Esophagus squamous epithelium (tissue), 4 donors: ENCODE measurements at regions not wholly inside any gene's neighbourhood (a gene's known extent, or its start where the extent isn't known, plus 50 kb on each side); places are given as distances from the start of the nearest gene placed in this dataset.

Experiments
- CTCF ChIP-seq, 6 experiments: fragments of 450-650 bp in 4 of 6; fragments of 200-600 bp in 2 of 6; sonication (generic) in 2 of 6; IDR thresholded peaks; one replicate each; pipeline ENCODE4 v1.5.1; 2016 to 2019; ENCODE audit warnings: antibody characterized with exemption in 6 of 6, mild to moderate bottlenecking in 4 of 6, moderate library complexity in 4 of 6
- POLR2A ChIP-seq, 4 donors: fragments of 450-650 bp; IDR thresholded peaks; one replicate each; pipeline ENCODE4 v1.6.1; 2017; ENCODE audit warnings: antibody characterized with exemption in 4 of 4, mild to moderate bottlenecking in 4 of 4, moderate library complexity in 3 of 4

GRCh38 chr11:69986440-69986787 is 91.7 kb upstream of the ANO1 start:
- TF ChIP-seq CTCF (IDR thresholded peaks at IDR 0.05): no peak
- TF ChIP-seq POLR2A (IDR thresholded peaks at IDR 0.05): no peak
